ENCODE measurements at regions not wholly inside any gene's neighbourhood (a gene's known extent, or its start where the extent isn't known, plus 50 kb on each side); places are given as distances from the start of the nearest gene placed in this dataset.

GRCh38 chr10:131469551-131469950, 158.0 kb upstream of the TCERG1L start:
- DNase-seq (ENCODE audit: extremely low read depth, insufficient read length), result no peak
- Histone ChIP-seq H3K4me3 (replicated peaks; ENCODE audit: low read depth, low read length) (no peak overlapping the region), H3K27me3 (replicated peaks; ENCODE audit: control insufficient read depth, insufficient read depth, low read length) (no peaks in the 10 kb centered on the region), H3K36me3 (ENCODE audit: control insufficient read depth, insufficient read depth, low read length) (no peaks in the 10 kb centered on the region)
- no peak for TF ChIP-seq CTCF (IDR thresholded peaks at IDR 0.05; ENCODE audit: insufficient read depth, low read length, poor library complexity, severe bottlenecking)

GRCh38 chr10:131473645-131474044, 162.1 kb upstream of the TCERG1L start:
- no peak for TF ChIP-seq CTCF (IDR thresholded peaks at IDR 0.05; ENCODE audit: insufficient read depth, low read length, poor library complexity, severe bottlenecking)
- DNase-seq (ENCODE audit: extremely low read depth, insufficient read length), result no peak
- Histone ChIP-seq H3K4me3 (replicated peaks; ENCODE audit: low read depth, low read length) (no peak overlapping the region), H3K27me3 (replicated peaks; ENCODE audit: control insufficient read depth, insufficient read depth, low read length) (no peaks in the 10 kb centered on the region), H3K36me3 (ENCODE audit: control insufficient read depth, insufficient read depth, low read length) (no peaks in the 10 kb centered on the region)

- no peaks in the 10 kb centered on the region for H3K36me3 ChIP-seq (ENCODE audit: control insufficient read depth, insufficient read depth, low read length)
- TF ChIP-seq CTCF (IDR thresholded peaks at IDR 0.05; ENCODE audit: insufficient read depth, low read length, poor library complexity, severe bottlenecking), result no peak
- H3K27me3 ChIP-seq (replicated peaks; ENCODE audit: control insufficient read depth, insufficient read depth, low read length), result no peaks in the 10 kb centered on the region
- no peak overlapping the region for H3K4me3 ChIP-seq (replicated peaks; ENCODE audit: low read depth, low read length)
- DNase-seq (ENCODE audit: extremely low read depth, insufficient read length), result no peak
Observed at GRCh38 chr10:131474416-131474815, 162.9 kb upstream of the TCERG1L start.

GRCh38 chr10:131475043-131475442, 163.5 kb upstream of the TCERG1L start:
- DNase-seq (ENCODE audit: extremely low read depth, insufficient read length), result no peak
- Histone ChIP-seq H3K4me3 (replicated peaks; ENCODE audit: low read depth, low read length) (no peak overlapping the region), H3K36me3 (ENCODE audit: control insufficient read depth, insufficient read depth, low read length) (no peaks in the 10 kb centered on the region), H3K27me3 (replicated peaks; ENCODE audit: control insufficient read depth, insufficient read depth, low read length) (no peaks in the 10 kb centered on the region)
- TF ChIP-seq CTCF (IDR thresholded peaks at IDR 0.05; ENCODE audit: insufficient read depth, low read length, poor library complexity, severe bottlenecking), result no peak

GRCh38 chr10:131475803-131476202, 164.3 kb upstream of the TCERG1L start:
- no peak for TF ChIP-seq CTCF (IDR thresholded peaks at IDR 0.05; ENCODE audit: insufficient read depth, low read length, poor library complexity, severe bottlenecking)
- no peaks in the 10 kb centered on the region for H3K36me3 ChIP-seq (ENCODE audit: control insufficient read depth, insufficient read depth, low read length)
- H3K4me3 ChIP-seq (replicated peaks; ENCODE audit: low read depth, low read length), result no peak overlapping the region
- no peaks in the 10 kb centered on the region for H3K27me3 ChIP-seq (replicated peaks; ENCODE audit: control insufficient read depth, insufficient read depth, low read length)
- DNase-seq (ENCODE audit: extremely low read depth, insufficient read length), result no peak

GRCh38 chr10:131477457-131478121, 166.1 kb upstream of the TCERG1L start:
- no peak for TF ChIP-seq CTCF (IDR thresholded peaks at IDR 0.05; ENCODE audit: insufficient read depth, low read length, poor library complexity, severe bottlenecking)
- Histone ChIP-seq H3K36me3 (ENCODE audit: control insufficient read depth, insufficient read depth, low read length) (no peaks in the 10 kb centered on the region), H3K4me3 (replicated peaks; ENCODE audit: low read depth, low read length) (no peak overlapping the region), H3K27me3 (replicated peaks; ENCODE audit: control insufficient read depth, insufficient read depth, low read length) (no peaks in the 10 kb centered on the region)
- DNase-seq (ENCODE audit: extremely low read depth, insufficient read length), result no peak

Data from GM06990 (cell line).